Erythroblast (primary cell): ENCODE measurements at regions not wholly inside any gene's neighbourhood (a gene's known extent, or its start where the extent isn't known, plus 50 kb on each side); places are given as distances from the start of the nearest gene placed in this dataset.

Source experiments
- DNase-seq, 2 experiments: peaks; one replicate each; lab custom pipeline; 2025; lab: John Stamatoyannopoulos, UW
- GATA1 ChIP-seq: IDR thresholded peaks from 2 replicates; pipeline ENCODE4 v1.6.1; 2011; ENCODE audit warnings: low read depth, mild to moderate bottlenecking, control low read depth, low read length, moderate library complexity
- POLR2A ChIP-seq: IDR thresholded peaks from 2 replicates; pipeline ENCODE4 v1.6.1; 2011; ENCODE audit warnings: mild to moderate bottlenecking, low read length

GRCh38 chr5:61801174-61801573 lies 469.1 kb downstream of the ZSWIM6 start:
- no peak for DNase-seq

GRCh38 chr5:61802456-61802855 lies 470.4 kb downstream of the ZSWIM6 start:
- TF ChIP-seq GATA1: no peak
- no peak for TF ChIP-seq POLR2A
- no peak for DNase-seq

More at GRCh38 chr5:61801174-61801573, 469.1 kb downstream of the ZSWIM6 start:
- TF ChIP-seq POLR2A: no peak

- no peak for TF ChIP-seq GATA1
- TF ChIP-seq POLR2A: no peak
- no peak for DNase-seq
These were observed 473.0 kb downstream of the ZSWIM6 start for GRCh38 chr5:61805101-61805500.

- no peak for DNase-seq
These were observed 474.5 kb downstream of the ZSWIM6 start for GRCh38 chr5:61806491-61807020.

GRCh38 chr5:61808091-61808490 lies 476.0 kb downstream of the ZSWIM6 start:
- DNase-seq: no peak
- TF ChIP-seq POLR2A (no peak), GATA1 (no peak)

More at GRCh38 chr5:61806491-61807020, 474.5 kb downstream of the ZSWIM6 start:
- TF ChIP-seq GATA1 (no peak), POLR2A (no peak)

- TF ChIP-seq GATA1 (no peak), POLR2A (no peak)
- DNase-seq: no peak
These were observed 476.9 kb downstream of the ZSWIM6 start for GRCh38 chr5:61808909-61809308.

- no peak for TF ChIP-seq GATA1
- no peak for TF ChIP-seq POLR2A
These were observed 477.6 kb downstream of the ZSWIM6 start for GRCh38 chr5:61809651-61810050.

GRCh38 chr5:61811052-61811451 lies 479.0 kb downstream of the ZSWIM6 start:
- DNase-seq: no peak
- TF ChIP-seq POLR2A: no peak
- TF ChIP-seq GATA1: no peak

More at GRCh38 chr5:61809651-61810050, 477.6 kb downstream of the ZSWIM6 start:
- no peak for DNase-seq

GRCh38 chr5:61813361-61813760 lies 481.3 kb downstream of the ZSWIM6 start:
- no peak for DNase-seq
- TF ChIP-seq POLR2A: no peak
- no peak for TF ChIP-seq GATA1

GRCh38 chr5:61815339-61815738 lies 483.3 kb downstream of the ZSWIM6 start:
- TF ChIP-seq POLR2A: no peak
- TF ChIP-seq GATA1: no peak

GRCh38 chr5:61816146-61816545 lies 484.1 kb downstream of the ZSWIM6 start:
- no peak for DNase-seq
- TF ChIP-seq POLR2A: no peak
- TF ChIP-seq GATA1: no peak

More at GRCh38 chr5:61815339-61815738, 483.3 kb downstream of the ZSWIM6 start:
- no peak for DNase-seq

- TF ChIP-seq POLR2A (no peak), GATA1 (no peak)
These were observed 484.8 kb downstream of the ZSWIM6 start for GRCh38 chr5:61816585-61817450.

GRCh38 chr5:61817472-61818326 lies 485.6 kb downstream of the ZSWIM6 start:
- DNase-seq: peak in 1 of 2 experiments; percentile 3
- TF ChIP-seq GATA1 (no peak), POLR2A (no peak)

More at GRCh38 chr5:61816585-61817450, 484.8 kb downstream of the ZSWIM6 start:
- no peak for DNase-seq
